HG03139 (cell line): ENCODE measurements at regions not wholly inside any gene's neighbourhood (a gene's known extent, or its start where the extent isn't known, plus 50 kb on each side); places are given as distances from the start of the nearest gene placed in this dataset.
"Not testable (repeated sequence)": the region's sequence is repeated elsewhere in the genome, so short reads cannot be mapped to it uniquely, and the experiment has no call there.

Experiments
- ATAC-seq: cut with Tn5 transposase; IDR thresholded peaks from one replicate; pipeline ENCODE4 v1.9.1; 2021; ENCODE audit not compliant: unreplicated experiment

DNA sequence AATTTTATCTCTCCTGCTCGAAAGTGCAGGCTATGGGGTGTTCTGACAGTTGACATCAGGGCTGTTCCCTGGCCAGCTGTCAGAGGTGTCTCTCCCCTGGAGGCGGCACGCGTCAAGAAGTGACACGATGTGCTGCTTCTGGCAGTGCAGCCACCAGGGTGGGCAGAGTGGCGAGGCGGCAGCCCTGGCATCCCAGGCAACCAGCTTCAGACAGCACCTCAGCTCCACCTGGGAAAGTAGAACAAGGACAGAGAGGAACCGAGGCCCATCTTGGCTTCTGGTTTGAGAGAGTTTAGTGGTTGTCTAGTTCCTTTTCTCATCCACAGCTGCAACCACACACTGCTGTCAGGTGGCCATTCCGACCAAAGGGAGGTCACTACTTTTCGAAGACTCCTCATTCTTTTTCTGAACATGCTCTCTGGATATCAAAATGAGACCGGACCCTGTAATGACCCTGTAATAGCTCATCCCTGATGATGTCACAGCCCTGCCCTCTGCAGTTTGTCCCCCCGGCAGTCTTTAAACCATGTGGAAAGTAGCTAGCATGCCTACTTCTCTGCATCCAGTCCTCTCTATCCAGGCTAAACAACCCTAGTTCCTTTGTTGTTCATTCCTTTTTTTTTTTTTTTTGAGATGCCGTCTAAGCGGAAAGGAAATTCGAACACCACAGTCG lies 381.0 kb upstream of the NRP1 start:
- no peak for ATAC-seq

DNA sequence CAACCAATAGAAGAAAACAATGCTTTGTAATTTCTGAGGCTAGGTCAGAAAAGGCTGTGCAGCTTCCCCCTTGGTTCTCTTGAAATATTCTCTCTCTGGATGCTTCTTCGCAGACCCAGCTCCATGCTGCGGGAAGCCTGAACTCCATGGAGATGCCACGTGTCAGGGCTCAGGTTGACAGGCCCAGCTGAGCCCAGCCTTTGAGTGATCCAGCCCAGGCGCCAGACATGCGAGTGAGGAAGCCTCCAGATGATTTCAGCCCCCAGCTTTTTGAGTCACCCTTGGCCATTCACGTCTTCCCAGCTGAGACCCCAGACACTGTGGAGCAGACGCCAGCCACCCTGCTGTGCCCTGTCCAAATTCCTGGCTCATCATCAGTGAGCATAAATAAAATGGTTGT lies 378.4 kb upstream of the NRP1 start:
- ATAC-seq, result no peak

DNA sequence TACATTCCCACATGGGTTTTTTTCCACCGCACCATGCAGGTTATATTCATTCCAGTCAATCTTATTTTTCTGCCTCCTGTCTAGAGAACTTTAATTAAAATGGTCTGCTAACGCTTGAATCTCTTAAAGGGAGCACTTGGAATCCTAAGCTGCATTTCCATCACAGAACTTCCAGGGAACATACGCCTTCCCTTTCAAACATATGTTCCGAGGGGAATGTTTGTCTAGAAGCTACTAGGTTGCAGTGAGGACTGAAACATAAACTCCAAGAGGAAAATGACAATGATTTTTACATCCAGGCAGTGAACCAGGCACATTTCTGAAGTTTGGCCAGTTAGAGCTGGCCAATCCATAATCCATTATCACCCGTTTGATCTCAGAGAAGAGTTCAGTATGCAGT lies 375.5 kb upstream of the NRP1 start:
- no peak for ATAC-seq

DNA sequence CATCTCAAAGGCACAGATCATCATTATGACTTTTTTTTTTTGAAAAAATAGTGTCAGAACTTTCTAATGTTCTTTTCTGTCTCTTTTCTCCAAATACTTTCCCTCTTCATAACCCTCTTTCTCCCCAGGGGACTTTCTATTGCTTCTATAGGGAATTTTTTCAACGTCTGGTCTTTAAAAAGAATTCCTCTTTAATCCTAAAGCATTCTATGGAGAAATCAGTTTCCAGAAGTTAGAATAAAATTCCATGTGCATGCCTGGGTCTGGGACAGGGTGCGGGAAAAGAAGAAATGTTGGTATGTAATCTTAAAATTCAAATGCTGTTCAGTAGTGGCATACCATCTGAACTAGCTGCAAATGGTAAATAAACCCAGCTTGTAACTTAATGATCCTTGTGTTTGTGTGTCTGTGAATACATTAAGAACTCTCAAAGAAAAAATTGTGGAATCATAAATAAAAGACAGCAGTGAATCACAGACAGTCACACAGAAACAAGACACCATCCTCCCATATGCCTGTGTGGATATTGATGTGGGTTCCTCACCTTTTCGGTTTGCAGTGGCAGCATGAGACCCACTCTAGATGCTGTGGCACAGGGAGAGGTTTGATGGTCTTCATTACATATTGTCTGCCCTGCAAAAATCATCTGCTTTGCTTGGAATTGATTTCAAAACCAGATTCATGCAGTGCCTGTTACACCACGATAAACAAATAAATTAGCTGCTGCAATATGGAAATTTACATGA lies 374.7 kb upstream of the NRP1 start:
- ATAC-seq, result no peak

DNA sequence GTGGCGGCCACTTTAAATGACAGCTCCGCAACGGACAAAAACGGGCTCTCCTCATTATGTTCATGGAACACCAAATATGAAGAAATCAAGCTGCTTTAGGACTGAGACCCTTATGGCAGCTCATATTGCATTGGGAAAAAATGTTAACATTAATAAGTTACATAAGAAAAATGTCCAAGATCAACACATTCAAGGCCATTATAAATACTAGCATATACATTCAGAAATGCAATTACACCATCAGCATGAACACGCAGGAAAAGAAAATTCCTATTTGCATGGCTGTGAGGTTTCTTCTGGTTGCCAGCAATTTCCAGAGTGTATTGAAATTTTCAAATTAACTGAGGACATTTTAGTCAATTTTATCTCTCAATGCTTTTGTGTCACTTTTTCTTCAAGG lies 374.1 kb upstream of the NRP1 start:
- no peak for ATAC-seq

DNA sequence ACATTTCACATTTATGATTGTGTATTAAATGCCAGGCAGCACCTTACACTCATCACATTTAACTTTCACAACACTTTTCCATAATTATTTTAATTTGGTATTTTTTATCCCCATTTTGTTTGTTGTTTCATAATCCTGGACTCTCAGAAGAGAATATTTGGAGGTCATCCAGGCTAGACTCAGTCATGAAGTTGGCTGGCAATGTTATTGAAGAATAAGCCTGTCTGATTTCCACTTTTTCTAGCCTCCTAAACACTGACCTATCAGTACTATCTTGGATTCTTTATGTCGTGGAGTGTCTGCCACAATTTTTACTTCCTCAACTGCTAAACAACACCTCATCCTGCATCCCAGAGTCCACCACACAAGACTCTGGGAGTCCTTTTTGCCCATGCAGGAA lies 372.3 kb upstream of the NRP1 start:
- no peak for ATAC-seq

DNA sequence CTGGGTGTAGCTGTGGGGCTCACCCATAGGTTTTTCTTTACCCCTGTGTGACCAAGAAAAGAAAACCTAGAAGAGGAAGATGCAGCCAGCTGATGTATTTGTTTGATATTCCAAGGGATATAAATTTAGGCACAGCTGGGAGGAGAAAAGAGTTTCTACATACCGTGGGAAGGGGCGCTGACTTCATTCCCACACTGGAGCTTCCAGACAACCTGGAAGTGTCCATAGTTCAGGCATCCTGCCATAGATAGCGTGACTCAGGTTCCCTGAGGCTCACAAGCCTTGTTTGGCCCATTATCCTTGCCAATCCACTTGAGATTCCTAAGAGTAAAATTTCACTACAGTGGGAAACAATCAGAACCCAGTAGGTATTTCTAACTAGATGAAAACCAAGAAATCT lies 371.7 kb upstream of the NRP1 start:
- no peak for ATAC-seq

DNA sequence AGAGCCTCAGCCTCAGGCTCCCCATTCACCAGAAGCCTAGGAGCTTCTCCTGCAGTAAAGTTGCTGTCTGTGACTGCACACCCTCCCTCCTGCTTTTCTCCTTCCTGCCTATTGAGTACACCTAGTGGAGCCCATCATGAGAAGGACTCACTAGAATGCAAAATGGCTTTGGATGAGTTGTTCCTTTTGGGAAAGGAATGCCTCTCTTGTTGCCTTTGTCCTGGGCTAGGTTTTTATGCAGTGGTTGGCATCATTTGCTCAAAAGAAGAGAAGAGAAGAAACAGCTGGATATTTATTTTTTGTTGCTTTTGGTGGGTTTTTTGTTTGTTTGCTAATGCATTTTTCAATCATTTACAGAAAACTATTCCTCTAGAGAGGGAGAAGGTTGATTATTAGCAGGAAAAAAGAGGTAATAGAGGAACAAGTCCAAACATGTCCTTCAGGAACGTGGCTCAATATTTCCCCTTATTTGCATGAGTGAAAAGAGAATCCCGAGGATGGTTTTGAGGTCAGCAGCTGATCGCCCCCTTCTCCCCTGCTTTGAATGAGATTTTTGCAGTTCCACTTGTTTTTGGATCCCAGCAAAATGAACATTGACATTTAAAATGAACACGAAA lies 369.9 kb upstream of the NRP1 start:
- no peak for ATAC-seq

DNA sequence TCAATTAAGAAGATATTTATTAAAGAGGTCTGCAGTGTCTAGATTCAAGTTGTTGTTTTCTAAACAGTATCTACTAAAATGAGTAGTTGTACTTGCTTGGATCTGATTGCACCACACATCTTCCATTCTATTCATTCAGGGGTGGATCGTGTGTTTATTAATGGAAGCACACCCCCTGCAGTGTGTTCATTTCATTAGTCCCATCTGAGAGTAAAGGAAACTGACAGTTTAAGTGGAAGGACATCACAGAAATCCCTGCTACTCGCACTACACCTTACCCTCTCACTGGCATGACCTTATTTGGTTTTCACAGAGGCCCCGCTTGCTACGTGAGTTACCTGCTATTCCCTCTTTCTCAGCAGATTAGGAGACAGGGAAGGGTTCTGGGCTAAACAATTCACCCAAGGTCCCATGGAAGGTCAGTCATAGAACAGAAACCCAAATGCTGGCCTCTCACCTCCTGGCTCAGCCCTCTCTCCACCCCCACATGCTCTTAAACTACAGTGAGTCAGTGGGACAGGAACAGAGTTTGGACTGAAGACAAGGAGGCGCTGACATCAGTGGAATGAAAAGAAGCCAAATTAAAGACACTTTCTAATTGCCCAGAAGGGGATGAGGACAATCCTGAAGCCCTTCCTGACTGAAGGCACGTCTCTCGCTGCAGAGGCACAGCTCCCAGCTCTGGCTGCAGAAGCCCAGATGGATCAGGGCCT lies 369.2 kb upstream of the NRP1 start:
- ATAC-seq, result no peak

DNA sequence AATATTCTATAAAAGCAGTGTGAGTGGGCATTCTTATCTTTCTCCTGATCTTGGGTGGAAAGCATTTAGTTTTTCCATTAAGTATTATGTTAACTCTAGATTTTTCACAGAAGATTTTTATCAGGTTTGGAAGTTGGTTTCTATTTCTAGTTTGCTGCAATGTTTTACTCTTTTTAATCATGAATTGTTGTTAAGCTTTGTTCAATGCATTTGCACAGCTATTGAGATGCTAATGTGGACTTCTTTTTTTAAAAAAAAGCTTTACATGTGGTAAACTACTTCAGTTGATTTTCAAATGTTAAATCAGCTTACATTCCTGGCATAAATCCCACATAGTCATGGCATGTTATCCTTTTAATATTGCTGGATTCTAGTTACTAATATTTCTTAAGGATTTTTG lies 363.6 kb upstream of the NRP1 start:
- ATAC-seq, result no peak

DNA sequence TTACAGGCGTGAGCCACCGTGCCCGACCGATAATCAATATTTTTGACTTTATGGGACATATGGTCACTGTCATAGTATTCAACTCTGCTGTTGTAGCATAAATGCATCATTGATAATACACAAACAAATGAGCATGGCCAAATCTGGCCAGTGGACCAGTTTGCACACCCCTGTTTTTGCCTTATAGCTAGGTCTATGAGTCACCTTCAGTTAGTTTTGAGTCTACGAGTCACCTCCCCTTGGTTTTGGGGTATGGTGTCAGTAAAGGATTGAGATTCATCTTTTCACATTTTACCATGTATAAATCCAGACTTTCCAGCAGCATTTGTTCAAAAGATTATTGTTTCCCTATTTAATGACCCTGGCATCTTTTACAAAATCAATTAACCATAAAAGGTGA lies 362.5 kb upstream of the NRP1 start:
- no peak for ATAC-seq

DNA sequence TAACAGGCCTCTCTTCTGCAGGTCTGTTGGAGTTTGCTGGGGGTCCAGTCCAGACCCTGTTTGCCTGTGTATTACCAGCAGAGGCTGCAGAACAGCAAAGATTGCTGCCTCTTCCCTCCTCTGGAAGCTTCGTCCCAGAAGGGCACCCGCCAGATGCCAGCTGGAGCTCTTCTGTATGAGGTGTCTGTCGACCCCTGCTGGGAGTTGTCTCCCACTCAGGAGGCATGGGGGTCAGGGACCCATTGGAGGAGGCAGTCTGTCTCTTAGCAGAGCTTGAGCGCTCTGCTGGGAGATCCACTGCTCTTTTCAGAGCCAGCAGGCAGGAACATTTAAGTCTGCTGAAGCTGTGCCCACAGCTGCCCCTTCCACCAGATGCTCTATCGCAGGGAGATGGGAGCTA lies 361.1 kb upstream of the NRP1 start:
- ATAC-seq, result no peak

DNA sequence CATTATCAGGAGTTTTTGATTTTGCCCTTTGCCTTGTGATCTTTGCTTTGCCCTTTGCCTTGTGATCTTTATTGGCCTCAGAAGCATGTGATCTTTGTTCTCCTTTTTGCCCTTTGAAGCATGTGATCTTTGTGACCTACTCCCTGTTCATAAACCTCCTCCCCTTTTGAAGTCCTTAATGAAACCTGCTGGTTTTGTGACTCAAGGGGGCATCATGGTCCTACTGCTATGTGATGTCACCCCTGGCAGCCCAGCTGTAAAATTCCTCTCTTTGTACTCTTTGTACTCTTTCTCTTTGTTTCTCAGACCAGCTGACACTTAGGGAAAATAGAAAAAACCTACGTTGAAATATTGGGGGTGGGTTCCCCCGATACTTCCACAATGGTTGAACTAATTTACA lies 356.1 kb upstream of the NRP1 start:
- not testable (repeated sequence) for ATAC-seq

DNA sequence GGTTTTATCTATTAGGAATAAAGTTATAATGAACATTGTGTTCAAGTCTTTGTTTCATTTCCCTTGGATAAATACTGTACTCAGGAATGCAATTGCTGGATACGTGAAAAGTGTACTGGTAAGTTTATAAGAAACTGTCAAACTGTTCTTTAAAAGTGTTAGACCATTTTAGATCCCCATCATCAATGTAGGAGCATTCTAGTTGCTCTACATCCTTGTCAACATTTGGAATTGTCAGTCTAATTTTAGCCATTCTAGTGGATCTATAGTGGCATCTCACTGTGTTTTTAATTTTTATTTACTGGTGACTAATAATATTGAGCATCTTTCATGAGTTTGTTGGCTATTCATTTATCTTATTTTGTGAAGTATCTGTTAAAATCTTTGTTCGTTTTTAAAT lies 354.0 kb upstream of the NRP1 start:
- ATAC-seq, result no peak

DNA sequence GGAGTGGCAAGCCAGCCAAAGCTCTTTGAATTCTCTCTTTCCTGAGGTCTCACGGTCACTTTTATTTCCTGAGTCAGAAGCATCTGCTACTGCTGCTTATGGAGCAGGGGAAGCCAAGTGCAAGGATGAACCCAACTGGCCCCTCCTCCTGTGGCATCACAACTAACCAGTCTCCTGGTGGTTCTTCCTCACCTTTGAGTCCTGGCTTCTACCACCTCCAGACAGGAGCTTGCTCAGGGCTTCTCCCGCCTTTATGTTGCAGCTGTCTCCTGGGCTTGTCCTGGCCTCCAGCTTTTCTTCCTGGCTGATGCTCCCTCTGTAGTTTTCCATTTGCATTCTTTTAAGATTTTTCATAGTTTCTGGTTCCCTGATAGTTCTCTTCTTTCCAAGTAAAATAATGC lies 349.7 kb upstream of the NRP1 start:
- no peak for ATAC-seq

DNA sequence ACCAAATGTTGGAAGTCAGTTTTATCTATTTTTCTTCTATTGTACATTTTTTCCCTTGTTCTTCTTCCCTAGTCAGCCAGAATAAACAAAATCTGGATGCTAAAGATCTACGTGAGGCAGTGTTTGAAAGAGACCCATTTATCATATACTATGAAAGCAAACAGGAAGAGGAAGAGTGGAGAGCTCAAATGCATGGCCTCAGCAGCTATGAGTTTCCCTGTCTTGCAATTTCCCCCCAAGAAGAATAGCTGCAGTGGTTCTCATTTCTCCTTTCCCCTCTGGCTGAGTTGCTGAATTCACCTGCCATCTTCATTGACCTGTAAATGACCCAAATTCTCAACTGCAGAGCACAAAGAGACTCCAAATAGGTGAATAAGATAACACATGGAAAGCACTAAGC lies 347.1 kb upstream of the NRP1 start:
- no peak for ATAC-seq

DNA sequence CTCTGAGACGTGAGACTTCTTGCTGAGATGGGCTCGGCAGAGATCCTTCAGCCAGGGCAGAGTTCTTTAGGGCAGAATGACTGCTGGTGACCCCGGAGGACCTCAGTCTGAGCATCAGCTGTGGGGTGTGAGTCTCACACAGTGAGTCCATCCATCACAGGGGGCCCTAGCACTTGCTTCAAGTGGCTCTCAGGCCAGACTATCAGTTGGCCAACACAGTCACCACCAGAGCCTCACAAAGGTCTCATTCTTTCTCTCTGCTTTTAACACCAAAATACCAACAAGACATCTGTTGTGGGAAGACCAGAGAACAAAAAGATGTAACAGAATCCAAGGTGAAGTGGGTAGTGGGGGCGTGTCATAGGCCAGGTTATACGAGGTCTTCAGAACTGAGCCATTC lies 345.6 kb upstream of the NRP1 start:
- no peak for ATAC-seq

DNA sequence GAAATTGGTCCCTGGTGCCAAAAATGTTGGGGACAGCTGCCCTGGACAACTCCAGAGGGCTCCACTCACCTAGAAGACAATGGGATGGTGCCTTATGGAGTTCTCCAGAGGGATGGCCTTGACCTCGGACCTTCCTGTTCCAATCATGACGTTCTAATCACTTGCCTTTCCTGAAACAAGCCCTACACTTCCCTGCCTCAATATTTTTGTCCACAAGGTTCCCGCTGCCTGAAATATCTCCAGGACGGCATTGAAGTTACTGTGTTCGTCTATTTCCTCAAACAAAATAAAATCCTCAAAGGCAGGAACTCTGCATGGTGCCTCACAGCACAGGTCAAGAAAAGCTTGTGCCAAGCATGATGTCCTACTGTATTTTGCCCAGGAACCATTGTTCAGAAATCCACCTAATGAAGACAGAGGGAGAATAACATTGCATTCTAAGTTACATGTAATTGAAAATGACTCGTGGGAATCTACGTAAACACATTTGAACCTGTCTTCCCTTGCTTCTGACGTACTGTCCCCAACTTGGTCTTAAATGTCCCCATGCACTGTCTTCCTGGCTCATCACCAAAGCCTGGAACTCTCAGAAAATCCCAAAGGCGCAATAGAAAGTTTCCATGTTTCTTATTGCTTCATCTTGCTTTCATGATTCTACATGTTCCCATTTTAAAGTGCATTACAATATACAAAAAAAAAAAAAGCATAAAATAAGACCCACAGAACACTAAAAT lies 342.3 kb upstream of the NRP1 start:
- ATAC-seq, result no peak

DNA sequence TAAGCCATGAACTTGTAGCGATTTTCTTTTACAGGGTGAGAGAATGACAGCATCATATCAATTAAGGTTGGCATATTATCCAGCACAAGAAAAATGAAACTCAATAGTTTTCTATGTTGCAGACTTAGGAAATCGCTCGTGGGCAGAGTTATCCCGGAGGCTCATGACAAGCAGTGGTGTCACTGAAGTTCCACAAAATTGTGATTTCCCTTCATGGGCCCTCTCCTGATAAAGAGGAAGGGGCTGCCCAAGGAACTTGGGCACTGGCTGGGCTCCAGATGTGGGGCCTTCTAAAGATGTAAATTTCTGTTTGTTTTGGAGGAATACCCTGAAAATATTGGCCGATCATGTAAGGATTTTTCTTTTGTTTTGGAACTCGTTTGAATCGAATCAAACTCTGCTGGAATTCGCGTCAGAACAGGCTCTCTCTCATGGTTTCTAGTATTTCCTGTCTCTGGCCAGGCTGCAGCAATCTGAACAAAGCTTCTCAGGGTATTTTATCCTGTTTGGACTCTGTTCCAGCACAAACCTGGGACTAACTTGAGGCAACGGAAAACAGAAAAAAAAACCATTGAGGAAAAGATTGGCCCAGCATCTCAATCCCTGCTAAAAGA lies 340.6 kb upstream of the NRP1 start:
- ATAC-seq, result no peak

DNA sequence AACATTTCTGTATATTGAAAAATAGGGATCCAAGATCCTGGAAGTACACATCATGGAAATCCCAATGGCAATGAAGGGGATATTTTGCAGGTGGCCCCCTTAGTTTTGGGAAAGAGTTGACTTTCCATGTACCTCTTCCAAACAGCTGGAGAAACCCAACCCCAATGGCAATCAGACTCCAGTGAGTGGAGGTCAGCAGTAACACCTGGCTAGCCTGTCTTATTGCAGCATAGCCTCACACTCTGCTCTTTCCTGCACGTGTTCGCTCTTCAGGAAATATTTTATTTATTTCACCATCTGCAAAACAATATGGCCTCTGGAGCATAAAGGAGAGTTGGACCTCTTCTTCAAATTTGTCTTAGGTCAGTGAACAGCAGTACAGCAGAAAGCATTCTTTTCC lies 340.0 kb upstream of the NRP1 start:
- no peak for ATAC-seq
